B cell (primary cell): ENCODE measurements at regions not wholly inside any gene's neighbourhood (a gene's known extent, or its start where the extent isn't known, plus 50 kb on each side); places are given as distances from the start of the nearest gene placed in this dataset.
"Not testable (repeated sequence)": the region's sequence is repeated elsewhere in the genome, so short reads cannot be mapped to it uniquely, and the experiment has no call there.

Experiments used
- ATAC-seq: fragments of 200-7000 bp; cut with Tn5 transposase; one replicate; pipeline ENCODE4 v1.10.0; 2021; ENCODE audit warnings: low read depth, mild to moderate bottlenecking, moderate number of reproducible peaks, moderate library complexity
- CTCF ChIA-PET: fragments of 350-600 bp; sonication (Branson Sonifier 250); formaldehyde crosslinking; loops from one replicate; lab custom pipeline; 2021; ENCODE audit warnings: antibody characterized with exemption, inconsistent platforms; lab: Charles Lee
- POLR2A ChIA-PET: fragments of 350-600 bp; sonication (Branson Sonifier 250); formaldehyde crosslinking; loops from one replicate; lab custom pipeline; 2021; ENCODE audit warnings: antibody characterized with exemption; lab: Charles Lee
- DNase-seq: peaks from one replicate; pipeline ENCODE4 v3.0.0; 2013
- H2AFZ ChIP-seq: 2 replicates; pipeline ENCODE4 v1.6.1; 2012; ENCODE audit warnings: mild to moderate bottlenecking, low read depth, low read length; ENCODE audit not compliant: insufficient read depth, poor library complexity, severe bottlenecking
- H3K27ac ChIP-seq, 2 donors: 1 replicate in 1 of 2; 2 replicates in 1 of 2; pipeline ENCODE4 v1.5.1; 2012 to 2013; ENCODE audit warnings: low read length in 2 of 2, mild to moderate bottlenecking in 2 of 2, moderate library complexity in 1 of 2
- H3K27me3 ChIP-seq, 4 experiments: fragments of 200-600 bp in 1 of 4; sonication (generic) in 1 of 4; replicated peaks in 1 of 4; 1 replicate in 2 of 4; 2 replicates in 2 of 4; pipeline versions ENCODE4 v1.6.1 to v1.7.0; 2013 to 2016; ENCODE audit warnings: low read length in 3 of 4, mild to moderate bottlenecking in 2 of 4, mixed read lengths in 1 of 4, moderate library complexity in 1 of 4; ENCODE audit not compliant: insufficient read depth in 4 of 4, control insufficient read depth in 3 of 4; ENCODE audit errors: control extremely low read depth in 1 of 4
- H3K36me3 ChIP-seq, 2 experiments: replicated peaks in 1 of 2; 1 replicate in 1 of 2; 2 replicates in 1 of 2; pipeline versions ENCODE4 v1.6.1 to v1.7.1; 2013; ENCODE audit warnings: low read length in 1 of 2; ENCODE audit not compliant: insufficient read depth in 2 of 2, control insufficient read depth in 1 of 2; ENCODE audit errors: control extremely low read depth in 1 of 2, extremely low read depth in 1 of 2
- H3K4me1 ChIP-seq, 2 donors: fragments of 200-600 bp in 1 of 2; sonication (generic) in 1 of 2; 1 replicate in 1 of 2; 2 replicates in 1 of 2; pipeline versions ENCODE4 v1.5.1 to v1.6.1; 2013 to 2017; ENCODE audit warnings: low read length in 2 of 2; ENCODE audit not compliant: control insufficient read depth in 2 of 2, insufficient read depth in 2 of 2
- H3K4me2 ChIP-seq: replicated peaks from 2 replicates; pipeline ENCODE3; 2012; ENCODE audit warnings: mild to moderate bottlenecking, low read depth, low read length; ENCODE audit not compliant: poor library complexity, severe bottlenecking
- H3K4me3 ChIP-seq, 5 experiments: fragments of 200-600 bp in 1 of 5; sonication (generic) in 1 of 5; 1 replicate in 3 of 5; 2 replicates in 2 of 5; pipeline versions ENCODE4 v1.5.1 to v1.7.0; 2011 to 2016; ENCODE audit warnings: low read length in 4 of 5, mild to moderate bottlenecking in 4 of 5, low read depth in 2 of 5, control low read depth in 1 of 5, moderate library complexity in 1 of 5; ENCODE audit not compliant: insufficient read depth in 1 of 5; ENCODE audit errors: control extremely low read depth in 1 of 5, extremely low read depth in 1 of 5
- H3K79me2 ChIP-seq: fragments of 200-600 bp; sonication (generic); one replicate; pipeline ENCODE4 v1.6.0; 2016; ENCODE audit warnings: low read length; ENCODE audit not compliant: control insufficient read depth, insufficient read depth
- H3K9ac ChIP-seq: fragments of 200-600 bp; sonication (generic); 2 replicates; pipeline ENCODE4 v1.6.1; 2017; ENCODE audit warnings: mild to moderate bottlenecking, low read length, moderate library complexity
- H3K9me3 ChIP-seq, 3 donors: one replicate each; pipeline versions ENCODE4 v1.6.1 to v1.7.1; 2013; ENCODE audit warnings: low read length in 2 of 3; ENCODE audit not compliant: control insufficient read depth in 2 of 3, insufficient read depth in 1 of 3; ENCODE audit errors: control extremely low read depth in 1 of 3
- H4K20me1 ChIP-seq: 2 replicates; pipeline ENCODE4 v1.6.0; 2012; ENCODE audit warnings: mild to moderate bottlenecking, low read length; ENCODE audit not compliant: insufficient read depth, control insufficient read depth, poor library complexity, severe bottlenecking
- H3K27ac Mint-ChIP-seq: one replicate; pipeline ENCODE4 v1.8.0; 2021; ENCODE audit warnings: mixed read lengths
- H3K27me3 Mint-ChIP-seq: one replicate; pipeline ENCODE4 v1.8.0; 2021; ENCODE audit warnings: mixed read lengths
- H3K4me1 Mint-ChIP-seq: one replicate; pipeline ENCODE4 v1.8.0; 2021; ENCODE audit warnings: mixed read lengths
- H3K4me3 Mint-ChIP-seq: one replicate; pipeline ENCODE4 v1.8.0; 2021; ENCODE audit warnings: mixed read lengths
- H3K9me3 Mint-ChIP-seq: one replicate; pipeline ENCODE4 v1.8.0; 2022; ENCODE audit warnings: mixed read lengths; ENCODE audit not compliant: insufficient read depth
- WGBS: methylation state at CpG from one replicate; pipeline ENCODE4 v1.1.5; 2013; ENCODE audit warnings: missing lambda C conversion rate; ENCODE audit not compliant: insufficient coverage; 5-methylcytosine and 5-hydroxymethylcytosine counted together
- intact Hi-C: fragments of 100-400 bp; cut with micrococcal nuclease; formaldehyde crosslinking; loops from one replicate; pipeline ENCODE4 v1.10.0; 2022

DNA sequence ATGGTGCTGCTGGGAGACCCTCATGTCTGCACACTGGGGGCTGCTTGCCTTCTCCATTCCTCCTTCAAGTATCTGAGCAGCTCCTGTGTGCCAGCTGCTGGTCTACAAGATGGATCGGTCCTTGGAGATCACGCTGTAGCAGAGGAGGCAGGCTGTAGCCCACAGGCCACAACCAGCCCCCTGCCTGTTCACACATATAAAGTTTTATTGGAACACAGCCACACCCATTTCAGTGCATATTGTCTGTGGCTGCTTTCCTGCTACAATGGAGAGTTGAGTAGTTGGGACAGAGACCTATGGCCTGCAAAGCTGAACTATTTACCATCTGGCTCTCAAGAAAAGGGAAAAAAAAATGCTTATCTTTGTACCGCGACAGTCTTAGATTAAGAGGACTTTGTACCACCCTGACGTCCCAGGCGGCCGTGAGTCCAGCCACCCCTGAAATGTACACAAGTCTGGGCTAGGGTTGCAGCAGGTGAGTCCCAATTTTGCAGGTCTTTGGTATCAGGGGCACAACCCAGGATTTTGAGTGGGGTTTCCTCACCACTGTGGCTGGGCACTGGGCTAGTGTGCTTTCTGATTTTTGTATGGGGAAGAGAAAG lies 179.2 kb upstream of the OSBPL11 start:
- H3K9me3 ChIP-seq, intact Hi-C loops, POLR2A ChIA-PET, H3K27ac ChIP-seq, H3K36me3 ChIP-seq, H3K27me3 Mint-ChIP-seq, H3K9ac ChIP-seq, H3K4me1 Mint-ChIP-seq, H3K79me2 ChIP-seq, H3K27me3 ChIP-seq, H2AFZ ChIP-seq, H3K4me3 Mint-ChIP-seq, H4K20me1 ChIP-seq, H3K4me2 ChIP-seq, H3K27ac Mint-ChIP-seq, CTCF ChIA-PET, H3K4me3 ChIP-seq, DNase-seq, H3K9me3 Mint-ChIP-seq, ATAC-seq, H3K4me1 ChIP-seq: not testable (repeated sequence)
- WGBS = 100% methylated on average over 2 of the region's 7 CpGs

GRCh38 chr3:125775106-125775505 lies 179.8 kb upstream of the OSBPL11 start:
- H2AFZ ChIP-seq, H3K4me3 ChIP-seq, ATAC-seq, H3K9me3 ChIP-seq, H3K4me2 ChIP-seq, H3K4me1 Mint-ChIP-seq, H3K4me1 ChIP-seq, H4K20me1 ChIP-seq, H3K27me3 ChIP-seq, DNase-seq, H3K27ac Mint-ChIP-seq, intact Hi-C loops, H3K9me3 Mint-ChIP-seq, H3K9ac ChIP-seq, CTCF ChIA-PET, H3K36me3 ChIP-seq, H3K4me3 Mint-ChIP-seq, H3K79me2 ChIP-seq, POLR2A ChIA-PET, H3K27me3 Mint-ChIP-seq, H3K27ac ChIP-seq: not testable (repeated sequence)
- WGBS = 40% methylated on average over 2 of the region's 3 CpGs

- H3K4me2 ChIP-seq, H3K9me3 ChIP-seq, H2AFZ ChIP-seq, H3K4me1 ChIP-seq, POLR2A ChIA-PET, H3K27me3 ChIP-seq, H3K27ac Mint-ChIP-seq, CTCF ChIA-PET, H3K4me3 ChIP-seq, H3K79me2 ChIP-seq, H4K20me1 ChIP-seq, intact Hi-C loops, H3K4me3 Mint-ChIP-seq, H3K9ac ChIP-seq, DNase-seq, H3K36me3 ChIP-seq, H3K27ac ChIP-seq, H3K27me3 Mint-ChIP-seq, H3K9me3 Mint-ChIP-seq, H3K4me1 Mint-ChIP-seq, ATAC-seq: not testable (repeated sequence)
- WGBS = 80% methylated on average over 1 of the region's 7 CpGs
Measured at GRCh38 chr3:125775606-125776294, 180.5 kb upstream of the OSBPL11 start.

DNA sequence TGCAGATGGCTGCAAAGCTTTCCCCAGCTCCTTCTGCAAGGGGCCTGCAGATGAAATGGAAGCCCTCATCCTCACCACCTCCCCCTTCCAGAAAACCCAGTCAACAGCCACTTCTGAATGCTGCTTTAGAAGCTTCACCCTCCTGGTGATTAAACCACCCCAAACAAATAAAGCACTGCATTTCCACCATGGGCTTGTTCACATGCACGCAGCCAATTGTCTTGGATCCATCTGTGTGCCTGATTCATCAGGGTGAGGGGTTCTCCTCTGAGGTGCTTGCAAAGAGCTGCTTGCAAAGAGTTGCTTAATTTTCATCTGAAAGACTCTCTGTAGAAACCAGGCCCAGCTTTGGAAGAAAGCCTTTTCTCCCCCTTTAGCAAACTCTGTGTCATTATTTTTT lies 184.0 kb upstream of the OSBPL11 start:
- H3K4me1 Mint-ChIP-seq, H3K4me3 Mint-ChIP-seq, H3K4me2 ChIP-seq, H3K36me3 ChIP-seq, H3K4me1 ChIP-seq, H3K9me3 Mint-ChIP-seq, POLR2A ChIA-PET, ATAC-seq, intact Hi-C loops, H3K9ac ChIP-seq, H3K4me3 ChIP-seq, DNase-seq, H3K27ac Mint-ChIP-seq, H3K79me2 ChIP-seq, H3K27me3 Mint-ChIP-seq, H3K27ac ChIP-seq, CTCF ChIA-PET, H2AFZ ChIP-seq, H3K9me3 ChIP-seq, H4K20me1 ChIP-seq, H3K27me3 ChIP-seq: not testable (repeated sequence)
- WGBS = no CpG with 5 or more reads among the region's 1 CpG
